ENCODE measurements at regions not wholly inside any gene's neighbourhood (a gene's known extent, or its start where the extent isn't known, plus 50 kb on each side); places are given as distances from the start of the nearest gene placed in this dataset.

GRCh38 chr5:98121036-98121936, 652.2 kb upstream of the RGMB start:
- TF ChIP-seq, protein P1, sequence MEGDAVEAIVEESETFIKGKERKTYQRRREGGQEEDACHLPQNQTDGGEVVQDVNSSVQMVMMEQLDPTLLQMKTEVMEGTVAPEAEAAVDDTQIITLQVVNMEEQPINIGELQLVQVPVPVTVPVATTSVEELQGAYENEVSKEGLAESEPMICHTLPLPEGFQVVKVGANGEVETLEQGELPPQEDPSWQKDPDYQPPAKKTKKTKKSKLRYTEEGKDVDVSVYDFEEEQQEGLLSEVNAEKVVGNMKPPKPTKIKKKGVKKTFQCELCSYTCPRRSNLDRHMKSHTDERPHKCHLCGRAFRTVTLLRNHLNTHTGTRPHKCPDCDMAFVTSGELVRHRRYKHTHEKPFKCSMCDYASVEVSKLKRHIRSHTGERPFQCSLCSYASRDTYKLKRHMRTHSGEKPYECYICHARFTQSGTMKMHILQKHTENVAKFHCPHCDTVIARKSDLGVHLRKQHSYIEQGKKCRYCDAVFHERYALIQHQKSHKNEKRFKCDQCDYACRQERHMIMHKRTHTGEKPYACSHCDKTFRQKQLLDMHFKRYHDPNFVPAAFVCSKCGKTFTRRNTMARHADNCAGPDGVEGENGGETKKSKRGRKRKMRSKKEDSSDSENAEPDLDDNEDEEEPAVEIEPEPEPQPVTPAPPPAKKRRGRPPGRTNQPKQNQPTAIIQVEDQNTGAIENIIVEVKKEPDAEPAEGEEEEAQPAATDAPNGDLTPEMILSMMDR (IDR thresholded peaks at IDR 0.05; ENCODE audit: low read depth, low read length) = no peak
- DNase-seq (ENCODE audit: extremely low read depth, low read depth) = no peak

DNA sequence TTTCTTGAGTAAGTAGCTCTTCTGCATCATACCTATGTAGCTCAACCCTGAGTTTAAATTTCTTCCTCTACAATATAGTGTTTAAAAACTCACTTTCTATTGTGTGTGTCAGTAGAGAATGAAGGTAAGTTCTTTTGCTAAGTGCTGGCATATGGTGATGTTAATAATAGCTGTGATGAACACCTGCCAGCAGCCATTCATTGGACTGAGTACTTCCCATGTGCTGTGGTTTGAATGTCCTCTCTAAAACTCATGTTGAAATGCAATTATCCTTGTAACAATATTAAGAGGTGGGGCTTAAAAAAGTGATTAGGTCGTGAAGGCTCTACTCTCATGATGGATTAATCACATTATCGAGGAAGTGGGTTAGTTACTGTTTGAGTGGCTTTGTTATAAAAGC, 645.2 kb upstream of the RGMB start:
- TF ChIP-seq, protein P1 (IDR thresholded peaks at IDR 0.05; ENCODE audit: low read depth, low read length) = no peak

DNA sequence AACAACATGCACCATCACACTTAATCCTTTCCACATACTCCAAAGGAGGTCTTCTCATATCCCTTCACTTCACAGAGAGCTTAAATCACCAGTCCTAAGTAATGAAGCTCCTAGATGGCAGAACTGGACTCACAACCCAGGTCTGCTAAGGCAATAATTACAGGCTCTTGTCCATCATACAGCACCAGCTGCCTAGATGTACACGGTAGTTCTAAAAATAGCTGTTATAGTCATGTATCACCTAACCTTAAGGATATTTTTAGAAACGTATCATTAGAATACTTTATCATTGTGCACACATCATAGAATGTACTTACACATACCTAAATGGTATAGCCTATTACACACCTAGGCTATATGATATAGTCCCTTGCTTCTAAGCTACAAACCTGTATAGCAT, 644.6 kb upstream of the RGMB start:
- TF ChIP-seq, protein P1 (IDR thresholded peaks at IDR 0.05; ENCODE audit: low read depth, low read length) = no peak
- no peak for DNase-seq (ENCODE audit: extremely low read depth, low read depth)

More for the DNA sequence above, 645.2 kb upstream of the RGMB start:
- DNase-seq (ENCODE audit: extremely low read depth, low read depth) = no peak

- TF ChIP-seq, protein P1 (IDR thresholded peaks at IDR 0.05; ENCODE audit: low read depth, low read length) = no peak
- no peak for DNase-seq (ENCODE audit: extremely low read depth, low read depth)
These were observed 643.0 kb upstream of the RGMB start for GRCh38 chr5:98130261-98131035.

DNA sequence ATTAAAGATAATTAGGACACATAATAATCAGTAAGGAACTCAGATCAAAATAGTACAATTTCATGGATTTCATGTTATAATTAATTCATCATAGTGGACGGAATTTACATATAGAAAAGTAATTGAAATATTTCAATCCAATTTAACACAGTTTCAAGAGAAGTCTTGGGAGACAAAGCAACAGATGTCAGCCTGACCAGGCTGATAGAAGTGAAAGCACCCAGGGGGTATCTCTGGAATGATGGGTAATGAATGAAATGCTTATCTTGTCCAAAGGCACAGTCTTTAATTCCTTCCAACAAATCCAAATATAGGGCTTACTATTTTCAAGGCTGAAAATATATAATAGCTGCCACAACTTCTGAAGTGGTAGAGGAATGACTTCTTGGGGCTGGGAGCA, 629.3 kb upstream of the RGMB start:
- TF ChIP-seq, protein P1 (IDR thresholded peaks at IDR 0.05; ENCODE audit: low read depth, low read length) = no peak

GRCh38 chr5:98144710-98145109, 628.8 kb upstream of the RGMB start:
- TF ChIP-seq, protein P1 (IDR thresholded peaks at IDR 0.05; ENCODE audit: low read depth, low read length) = no peak
- no peak for DNase-seq (ENCODE audit: extremely low read depth, low read depth)

More for the DNA sequence above, 629.3 kb upstream of the RGMB start:
- DNase-seq (ENCODE audit: extremely low read depth, low read depth) = no peak

DNA sequence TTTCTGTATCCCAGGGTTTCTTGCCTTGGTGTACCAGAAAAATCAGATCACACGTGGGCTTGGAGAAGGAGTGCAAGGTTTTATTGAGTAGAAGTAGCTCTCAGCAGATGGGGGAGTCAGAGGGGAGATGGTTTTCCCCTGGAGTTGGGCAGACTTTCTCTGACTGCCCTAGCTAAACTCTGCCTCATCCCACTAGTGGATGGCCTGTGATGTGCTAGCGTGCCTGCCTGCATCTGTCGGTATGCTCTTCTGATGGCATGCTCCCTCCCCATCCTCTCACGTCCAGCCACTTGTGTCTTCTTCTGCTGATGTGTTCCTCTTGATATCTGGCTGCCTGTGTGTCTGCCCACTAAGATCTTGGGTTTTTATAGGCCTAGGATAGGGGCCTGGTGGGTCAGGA, 616.1 kb upstream of the RGMB start:
- DNase-seq (ENCODE audit: extremely low read depth, low read depth) = no peak
- TF ChIP-seq, protein P1 (IDR thresholded peaks at IDR 0.05; ENCODE audit: low read depth, low read length) = no peak

Data from AG09319 (cell line).